ENCODE measurements at regions not wholly inside any gene's neighbourhood (a gene's known extent, or its start where the extent isn't known, plus 50 kb on each side); places are given as distances from the start of the nearest gene placed in this dataset.
"Not testable (repeated sequence)": the region's sequence is repeated elsewhere in the genome, so short reads cannot be mapped to it uniquely, and the experiment has no call there.

DNA sequence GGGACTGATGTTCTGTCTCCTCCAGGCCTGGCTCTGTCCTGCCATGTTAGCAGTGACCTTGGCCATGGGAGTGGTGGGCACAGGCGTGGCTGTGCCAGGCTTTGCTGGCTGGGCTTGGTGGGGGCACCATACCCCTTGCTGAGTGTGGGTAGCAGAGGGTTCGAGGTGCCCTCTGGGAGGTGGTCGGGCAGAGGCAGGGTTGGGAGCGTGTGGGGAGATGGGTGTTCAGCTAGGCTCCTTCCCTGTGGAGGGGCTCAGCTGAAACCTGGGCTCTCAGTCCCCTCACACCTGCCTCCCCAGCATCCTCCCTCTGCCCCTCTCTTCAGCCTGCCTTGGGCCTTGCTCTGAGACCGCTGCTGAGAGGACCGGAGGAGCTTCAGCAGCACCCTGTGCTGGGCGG lies 109.6 kb downstream of the TMEM121 start:
- not testable (repeated sequence) for H3K27me3 ChIP-seq (ENCODE audit: low read depth, low read length)

DNA sequence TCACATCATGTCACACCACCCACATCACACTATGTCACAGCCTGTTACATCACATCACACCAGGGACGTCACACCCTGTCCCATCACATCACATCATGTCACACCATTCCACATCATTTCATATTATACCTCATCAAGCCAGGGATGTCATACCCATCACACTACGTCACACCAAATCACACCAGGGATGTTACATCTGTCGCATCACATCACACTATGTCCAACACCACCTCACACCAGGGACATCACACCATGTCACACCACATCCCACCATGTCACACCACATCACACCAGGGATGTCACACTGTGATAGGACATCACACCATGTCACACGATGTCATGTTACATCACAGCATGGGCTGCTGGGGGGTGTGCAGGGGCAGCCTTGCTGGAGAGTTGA lies 110.6 kb downstream of the TMEM121 start:
- H3K36me3 ChIP-seq (ENCODE audit: control insufficient read depth in 1 of 2, insufficient read depth in 2 of 2, low read length in 2 of 2) = no peaks in the 10 kb centered on the region
- H3K4me1 ChIP-seq (ENCODE audit: control insufficient read depth in 1 of 2, insufficient read depth in 2 of 2, low read length in 2 of 2) = peaks cover 0 to 5% of the 10 kb centered on the region in 2 donors
- H3K9me3 ChIP-seq (ENCODE audit: control insufficient read depth in 1 of 2, low read length in 2 of 2) = peaks cover 0 to 3% of the 10 kb centered on the region in 2 donors

More for the DNA sequence above, 109.6 kb downstream of the TMEM121 start:
- H3K9me3 ChIP-seq (ENCODE audit: control insufficient read depth in 1 of 2, low read length in 2 of 2); H3K36me3 ChIP-seq (ENCODE audit: control insufficient read depth in 1 of 2, insufficient read depth in 2 of 2, low read length in 2 of 2); H3K4me1 ChIP-seq (ENCODE audit: control insufficient read depth in 1 of 2, insufficient read depth in 2 of 2, low read length in 2 of 2); H3K4me3 ChIP-seq (ENCODE audit: low read depth in 1 of 2, low read length in 2 of 2); H3K27ac ChIP-seq (ENCODE audit: low read length): not testable (repeated sequence)

GRCh38 chr14:105637345-105637744 lies 111.0 kb downstream of the TMEM121 start:
- H3K27ac ChIP-seq (ENCODE audit: low read length); H3K27me3 ChIP-seq (ENCODE audit: low read depth, low read length); H3K9me3 ChIP-seq (ENCODE audit: control insufficient read depth in 1 of 2, low read length in 2 of 2); H3K4me3 ChIP-seq (ENCODE audit: low read depth in 1 of 2, low read length in 2 of 2); H3K36me3 ChIP-seq (ENCODE audit: control insufficient read depth in 1 of 2, insufficient read depth in 2 of 2, low read length in 2 of 2); H3K4me1 ChIP-seq (ENCODE audit: control insufficient read depth in 1 of 2, insufficient read depth in 2 of 2, low read length in 2 of 2): not testable (repeated sequence)

More for the DNA sequence above, 110.6 kb downstream of the TMEM121 start:
- Histone ChIP-seq H3K27me3 (ENCODE audit: low read depth, low read length) (no peaks in the 10 kb centered on the region), H3K4me3 (ENCODE audit: low read depth in 1 of 2, low read length in 2 of 2) (no peak overlapping the region), H3K27ac (ENCODE audit: low read length) (no peak overlapping the region)

DNA sequence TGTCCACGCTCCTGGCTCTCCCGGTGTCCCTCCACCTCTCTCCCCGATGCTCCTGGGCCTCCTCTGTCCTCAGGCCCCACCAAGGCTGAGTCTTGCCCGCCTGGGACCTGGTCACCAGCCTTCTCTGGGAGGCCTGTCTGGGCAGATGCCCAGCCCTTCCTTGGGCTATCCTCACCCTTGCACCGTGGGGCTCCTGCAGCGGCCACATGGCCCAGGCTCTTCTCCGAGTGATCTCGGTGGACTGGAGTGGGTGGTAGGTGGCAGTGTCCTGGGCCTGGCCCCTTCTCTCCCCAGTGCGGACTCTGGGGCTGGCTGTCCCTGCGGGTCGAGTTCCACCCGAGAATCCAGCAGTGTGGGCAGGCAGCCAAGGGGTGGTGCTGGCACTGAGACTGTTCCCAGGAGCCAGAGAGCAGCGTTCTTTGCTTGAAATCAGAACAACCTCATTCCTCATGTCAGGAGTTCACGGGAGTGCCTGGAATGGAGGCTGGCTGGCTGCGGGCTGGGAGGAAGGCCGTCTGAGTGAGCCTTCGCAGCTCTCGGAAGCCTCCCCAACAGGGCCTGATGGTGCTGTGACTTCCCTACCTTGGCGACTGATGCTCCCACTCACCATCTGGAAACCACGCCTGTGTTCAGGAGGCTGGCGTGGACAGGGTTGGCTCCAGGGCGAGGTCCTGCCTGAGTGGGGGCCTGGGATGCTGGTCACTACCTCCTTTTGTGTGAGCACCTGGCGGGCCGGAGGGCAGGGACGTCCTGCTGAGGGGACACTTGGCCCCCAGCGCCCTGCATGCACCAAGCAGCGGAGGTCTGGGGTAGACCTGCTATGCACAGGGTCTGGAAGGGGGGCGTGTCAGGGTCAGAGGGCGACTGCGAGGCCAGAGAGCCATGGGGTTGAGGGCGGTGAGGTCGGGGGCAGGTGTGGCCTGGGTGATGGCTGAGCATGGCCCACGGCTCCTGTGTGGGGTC lies 113.9 kb downstream of the TMEM121 start:
- not testable (repeated sequence) for H3K27me3 ChIP-seq (ENCODE audit: low read depth, low read length); H3K4me3 ChIP-seq (ENCODE audit: low read depth in 1 of 2, low read length in 2 of 2); H3K4me1 ChIP-seq (ENCODE audit: control insufficient read depth in 1 of 2, insufficient read depth in 2 of 2, low read length in 2 of 2); H3K36me3 ChIP-seq (ENCODE audit: control insufficient read depth in 1 of 2, insufficient read depth in 2 of 2, low read length in 2 of 2); H3K27ac ChIP-seq (ENCODE audit: low read length); H3K9me3 ChIP-seq (ENCODE audit: control insufficient read depth in 1 of 2, low read length in 2 of 2)

GRCh38 chr14:105641075-105641937 lies 114.9 kb downstream of the TMEM121 start:
- Histone ChIP-seq H3K27ac (ENCODE audit: low read length) (no peak overlapping the region), H3K9me3 (ENCODE audit: control insufficient read depth in 1 of 2, low read length in 2 of 2) (no peaks in the 10 kb centered on the region), H3K36me3 (ENCODE audit: control insufficient read depth in 1 of 2, insufficient read depth in 2 of 2, low read length in 2 of 2) (no peaks in the 10 kb centered on the region), H3K4me1 (ENCODE audit: control insufficient read depth in 1 of 2, insufficient read depth in 2 of 2, low read length in 2 of 2) (peaks cover 0 to 5% of the 10 kb centered on the region in 2 donors), H3K27me3 (ENCODE audit: low read depth, low read length) (no peaks in the 10 kb centered on the region), H3K4me3 (ENCODE audit: low read depth in 1 of 2, low read length in 2 of 2) (no peak overlapping the region)

DNA sequence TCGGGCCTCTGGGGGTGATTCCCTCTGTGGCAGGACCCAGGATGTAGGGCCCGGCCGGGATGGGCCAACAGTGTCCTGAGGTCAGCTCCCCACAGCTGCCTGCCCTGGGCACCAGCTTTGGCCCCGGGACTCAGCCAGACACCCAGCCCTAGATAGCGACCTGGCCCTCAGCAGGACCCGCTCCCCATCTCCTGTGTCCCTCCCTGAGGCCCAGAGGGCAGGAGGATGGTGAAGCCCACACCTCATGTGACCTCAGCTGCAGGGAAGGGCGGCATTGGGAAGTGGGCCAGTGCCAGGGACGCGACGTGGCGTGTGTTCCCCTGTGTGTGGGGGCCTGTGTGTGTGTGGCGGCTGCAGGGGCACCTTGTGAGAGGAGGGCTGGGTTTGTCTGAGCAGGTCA lies 115.6 kb downstream of the TMEM121 start:
- H3K9me3 ChIP-seq (ENCODE audit: control insufficient read depth in 1 of 2, low read length in 2 of 2); H3K4me1 ChIP-seq (ENCODE audit: control insufficient read depth in 1 of 2, insufficient read depth in 2 of 2, low read length in 2 of 2); H3K27ac ChIP-seq (ENCODE audit: low read length); H3K36me3 ChIP-seq (ENCODE audit: control insufficient read depth in 1 of 2, insufficient read depth in 2 of 2, low read length in 2 of 2); H3K4me3 ChIP-seq (ENCODE audit: low read depth in 1 of 2, low read length in 2 of 2); H3K27me3 ChIP-seq (ENCODE audit: low read depth, low read length): not testable (repeated sequence)

DNA sequence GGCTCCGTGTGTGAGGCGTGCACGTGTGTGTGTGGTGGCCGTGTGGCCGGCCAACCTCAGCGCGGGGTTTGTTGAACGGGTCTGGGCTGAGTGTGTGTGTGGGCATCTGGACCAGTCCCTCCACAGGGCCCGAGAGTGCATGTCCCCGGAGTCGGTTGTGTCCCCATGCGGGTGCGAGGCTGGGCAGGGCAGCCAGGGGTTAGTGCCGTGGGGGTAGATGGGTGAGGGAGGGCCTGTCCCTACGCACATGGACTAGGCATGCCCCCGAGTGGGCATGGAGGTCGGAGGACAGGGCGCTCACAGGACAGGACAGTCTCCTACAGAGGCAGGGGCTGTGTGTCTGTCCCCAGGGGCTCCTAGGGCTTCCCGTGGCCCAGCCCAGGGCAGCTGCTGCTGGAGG lies 116.1 kb downstream of the TMEM121 start:
- not testable (repeated sequence) for H3K4me3 ChIP-seq (ENCODE audit: low read depth in 1 of 2, low read length in 2 of 2); H3K36me3 ChIP-seq (ENCODE audit: control insufficient read depth in 1 of 2, insufficient read depth in 2 of 2, low read length in 2 of 2); H3K27ac ChIP-seq (ENCODE audit: low read length); H3K4me1 ChIP-seq (ENCODE audit: control insufficient read depth in 1 of 2, insufficient read depth in 2 of 2, low read length in 2 of 2); H3K27me3 ChIP-seq (ENCODE audit: low read depth, low read length); H3K9me3 ChIP-seq (ENCODE audit: control insufficient read depth in 1 of 2, low read length in 2 of 2)

GRCh38 chr14:105643406-105644052 lies 117.1 kb downstream of the TMEM121 start:
- H3K9me3 ChIP-seq (ENCODE audit: control insufficient read depth in 1 of 2, low read length in 2 of 2); H3K27me3 ChIP-seq (ENCODE audit: low read depth, low read length): not testable (repeated sequence)

GRCh38 chr14:105644053-105644435 lies 117.7 kb downstream of the TMEM121 start:
- not testable (repeated sequence) for H3K4me1 ChIP-seq (ENCODE audit: control insufficient read depth in 1 of 2, insufficient read depth in 2 of 2, low read length in 2 of 2); H3K27ac ChIP-seq (ENCODE audit: low read length); H3K4me3 ChIP-seq (ENCODE audit: low read depth in 1 of 2, low read length in 2 of 2); H3K9me3 ChIP-seq (ENCODE audit: control insufficient read depth in 1 of 2, low read length in 2 of 2); H3K36me3 ChIP-seq (ENCODE audit: control insufficient read depth in 1 of 2, insufficient read depth in 2 of 2, low read length in 2 of 2); H3K27me3 ChIP-seq (ENCODE audit: low read depth, low read length)

More at GRCh38 chr14:105643406-105644052, 117.1 kb downstream of the TMEM121 start:
- H3K27ac ChIP-seq (ENCODE audit: low read length); H3K36me3 ChIP-seq (ENCODE audit: control insufficient read depth in 1 of 2, insufficient read depth in 2 of 2, low read length in 2 of 2); H3K4me1 ChIP-seq (ENCODE audit: control insufficient read depth in 1 of 2, insufficient read depth in 2 of 2, low read length in 2 of 2); H3K4me3 ChIP-seq (ENCODE audit: low read depth in 1 of 2, low read length in 2 of 2): not testable (repeated sequence)

DNA sequence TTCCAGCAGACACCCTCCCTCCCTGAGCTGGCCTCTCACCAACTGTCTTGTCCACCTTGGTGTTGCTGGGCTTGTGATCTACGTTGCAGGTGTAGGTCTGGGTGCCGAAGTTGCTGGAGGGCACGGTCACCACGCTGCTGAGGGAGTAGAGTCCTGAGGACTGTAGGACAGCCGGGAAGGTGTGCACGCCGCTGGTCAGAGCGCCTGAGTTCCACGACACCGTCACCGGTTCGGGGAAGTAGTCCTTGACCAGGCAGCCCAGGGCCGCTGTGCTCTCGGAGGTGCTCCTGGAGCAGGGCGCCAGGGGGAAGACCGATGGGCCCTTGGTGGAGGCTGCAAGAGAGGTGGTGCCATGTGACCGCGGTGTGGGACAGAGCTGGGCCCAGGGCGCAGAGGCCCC lies 118.1 kb downstream of the TMEM121 start:
- not testable (repeated sequence) for H3K36me3 ChIP-seq (ENCODE audit: control insufficient read depth in 1 of 2, insufficient read depth in 2 of 2, low read length in 2 of 2); H3K27me3 ChIP-seq (ENCODE audit: low read depth, low read length); H3K4me3 ChIP-seq (ENCODE audit: low read depth in 1 of 2, low read length in 2 of 2); H3K9me3 ChIP-seq (ENCODE audit: control insufficient read depth in 1 of 2, low read length in 2 of 2); H3K27ac ChIP-seq (ENCODE audit: low read length); H3K4me1 ChIP-seq (ENCODE audit: control insufficient read depth in 1 of 2, insufficient read depth in 2 of 2, low read length in 2 of 2)

DNA sequence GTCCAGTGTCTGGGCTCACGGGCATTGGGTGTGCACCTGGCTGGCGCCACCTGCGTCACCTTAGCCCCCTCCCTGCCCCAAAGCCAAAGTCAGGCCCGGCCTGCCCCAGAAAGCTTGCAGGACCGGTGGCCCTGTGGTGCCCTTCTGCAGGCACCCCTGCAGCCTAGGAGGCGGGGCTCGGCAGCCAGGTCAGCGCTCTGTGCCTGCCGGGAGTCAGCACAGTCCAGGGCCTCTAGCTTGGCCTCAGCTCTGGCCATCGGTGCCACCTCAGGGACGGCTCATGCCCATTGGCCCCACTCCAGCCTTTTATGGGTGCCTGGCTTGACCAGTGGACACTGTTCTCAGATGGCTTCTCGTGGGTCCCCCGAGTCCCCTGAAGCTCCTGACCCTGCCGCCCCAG lies 118.5 kb downstream of the TMEM121 start:
- not testable (repeated sequence) for H3K4me1 ChIP-seq (ENCODE audit: control insufficient read depth in 1 of 2, insufficient read depth in 2 of 2, low read length in 2 of 2); H3K27me3 ChIP-seq (ENCODE audit: low read depth, low read length); H3K27ac ChIP-seq (ENCODE audit: low read length); H3K9me3 ChIP-seq (ENCODE audit: control insufficient read depth in 1 of 2, low read length in 2 of 2); H3K36me3 ChIP-seq (ENCODE audit: control insufficient read depth in 1 of 2, insufficient read depth in 2 of 2, low read length in 2 of 2); H3K4me3 ChIP-seq (ENCODE audit: low read depth in 1 of 2, low read length in 2 of 2)

Measured in muscle layer of duodenum (tissue), 2 donors.